ENCODE measurements at regions not wholly inside any gene's neighbourhood (a gene's known extent, or its start where the extent isn't known, plus 50 kb on each side); places are given as distances from the start of the nearest gene placed in this dataset.

- Histone ChIP-seq H3K4me3 (ENCODE audit: low read length in 3 of 3) (no peak overlapping the region), H3K27ac (ENCODE audit: low read depth in 2 of 2, low read length in 2 of 2) (no peak overlapping the region), H3K27me3 (ENCODE audit: control insufficient read depth, insufficient read depth, low read length) (no peaks in the 10 kb centered on the region), H3K4me1 (ENCODE audit: control insufficient read depth in 2 of 3, insufficient read depth in 2 of 3, low read depth in 1 of 3, low read length in 3 of 3) (no peaks in the 10 kb centered on the region), H3K9ac (ENCODE audit: low read length in 3 of 3) (no peak overlapping the region), H3K9me3 (ENCODE audit: control insufficient read depth in 2 of 3, insufficient read depth in 1 of 3, low read length in 3 of 3) (no peaks in the 10 kb centered on the region), H3K36me3 (ENCODE audit: control insufficient read depth in 2 of 3, insufficient read depth in 3 of 3, low read length in 3 of 3) (no peaks in the 10 kb centered on the region)
- intact Hi-C loops (cut with DNase I) = no loop called here
- no peak for FAIRE-seq
- DNase-seq = peak in 1 of 5 donors; percentile 20
- TF ChIP-seq, protein P1, sequence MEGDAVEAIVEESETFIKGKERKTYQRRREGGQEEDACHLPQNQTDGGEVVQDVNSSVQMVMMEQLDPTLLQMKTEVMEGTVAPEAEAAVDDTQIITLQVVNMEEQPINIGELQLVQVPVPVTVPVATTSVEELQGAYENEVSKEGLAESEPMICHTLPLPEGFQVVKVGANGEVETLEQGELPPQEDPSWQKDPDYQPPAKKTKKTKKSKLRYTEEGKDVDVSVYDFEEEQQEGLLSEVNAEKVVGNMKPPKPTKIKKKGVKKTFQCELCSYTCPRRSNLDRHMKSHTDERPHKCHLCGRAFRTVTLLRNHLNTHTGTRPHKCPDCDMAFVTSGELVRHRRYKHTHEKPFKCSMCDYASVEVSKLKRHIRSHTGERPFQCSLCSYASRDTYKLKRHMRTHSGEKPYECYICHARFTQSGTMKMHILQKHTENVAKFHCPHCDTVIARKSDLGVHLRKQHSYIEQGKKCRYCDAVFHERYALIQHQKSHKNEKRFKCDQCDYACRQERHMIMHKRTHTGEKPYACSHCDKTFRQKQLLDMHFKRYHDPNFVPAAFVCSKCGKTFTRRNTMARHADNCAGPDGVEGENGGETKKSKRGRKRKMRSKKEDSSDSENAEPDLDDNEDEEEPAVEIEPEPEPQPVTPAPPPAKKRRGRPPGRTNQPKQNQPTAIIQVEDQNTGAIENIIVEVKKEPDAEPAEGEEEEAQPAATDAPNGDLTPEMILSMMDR (IDR thresholded peaks at IDR 0.05; ENCODE audit: borderline replicate concordance, extremely low read depth, insufficient read depth) = no peak
These were observed 60.6 kb upstream of the CD34 start for GRCh38 chr1:207971331-207972219.

DNA sequence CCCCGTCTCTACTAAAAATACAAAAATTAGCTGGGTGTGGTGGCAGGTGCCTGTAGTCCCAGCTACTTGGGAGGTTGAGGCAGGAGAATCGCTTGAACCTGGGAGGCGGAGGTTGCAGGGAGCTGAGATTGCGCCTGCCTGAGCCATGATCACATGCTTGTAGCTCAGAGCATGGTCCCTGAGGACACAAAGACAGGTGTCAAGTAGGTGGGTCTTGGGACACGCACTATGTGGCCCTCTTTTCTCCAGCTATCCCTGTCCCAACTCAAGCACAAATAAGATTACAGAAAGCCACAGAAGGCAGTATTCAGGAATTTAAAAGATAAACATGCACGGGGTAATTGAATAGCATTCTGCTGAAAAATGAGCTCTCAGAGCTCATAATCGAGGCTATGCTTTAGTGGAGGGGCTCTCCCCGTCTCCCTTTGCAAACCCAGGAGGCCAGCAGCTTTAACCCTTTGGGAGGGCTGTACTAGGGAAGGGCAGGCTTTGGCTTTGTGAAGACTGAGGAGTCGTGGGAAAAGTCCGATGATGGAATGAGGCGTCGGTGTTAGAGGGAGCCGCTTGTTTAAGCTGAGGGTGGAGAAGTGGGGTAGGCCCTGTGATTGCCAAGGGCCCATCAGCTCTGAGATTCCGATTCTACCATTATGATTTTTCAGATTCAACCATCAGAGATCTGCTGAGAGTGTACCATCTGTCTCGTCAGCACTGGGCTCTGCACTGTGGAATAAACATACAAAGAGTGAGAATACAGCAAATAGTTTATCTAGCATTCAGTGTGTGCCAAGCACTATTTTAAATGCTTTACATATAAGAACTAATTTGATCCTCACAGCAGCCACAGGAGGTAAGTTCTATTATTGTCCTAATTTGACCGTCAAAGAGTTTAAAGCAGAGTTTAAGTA lies 59.7 kb upstream of the CD34 start:
- no peaks in the 10 kb centered on the region for H3K9me3 ChIP-seq (ENCODE audit: control insufficient read depth in 2 of 3, insufficient read depth in 1 of 3, low read length in 3 of 3)
- intact Hi-C loops (cut with DNase I) = no loop called here
- no peaks in the 10 kb centered on the region for H3K36me3 ChIP-seq (ENCODE audit: control insufficient read depth in 2 of 3, insufficient read depth in 3 of 3, low read length in 3 of 3)
- H3K4me3 ChIP-seq (ENCODE audit: low read length in 3 of 3) = no peak overlapping the region
- no peaks in the 10 kb centered on the region for H3K4me1 ChIP-seq (ENCODE audit: control insufficient read depth in 2 of 3, insufficient read depth in 2 of 3, low read depth in 1 of 3, low read length in 3 of 3)
- H3K9ac ChIP-seq (ENCODE audit: low read length in 3 of 3) = no peak overlapping the region
- TF ChIP-seq, protein P1 (IDR thresholded peaks at IDR 0.05; ENCODE audit: borderline replicate concordance, extremely low read depth, insufficient read depth) = no peak
- FAIRE-seq (no peak), DNase-seq (peak in 3 of 5 donors; percentile 26 to 48 (median 34))
- H3K27ac ChIP-seq (ENCODE audit: low read depth in 2 of 2, low read length in 2 of 2) = no peak overlapping the region
- H3K27me3 ChIP-seq (ENCODE audit: control insufficient read depth, insufficient read depth, low read length) = no peaks in the 10 kb centered on the region

DNA sequence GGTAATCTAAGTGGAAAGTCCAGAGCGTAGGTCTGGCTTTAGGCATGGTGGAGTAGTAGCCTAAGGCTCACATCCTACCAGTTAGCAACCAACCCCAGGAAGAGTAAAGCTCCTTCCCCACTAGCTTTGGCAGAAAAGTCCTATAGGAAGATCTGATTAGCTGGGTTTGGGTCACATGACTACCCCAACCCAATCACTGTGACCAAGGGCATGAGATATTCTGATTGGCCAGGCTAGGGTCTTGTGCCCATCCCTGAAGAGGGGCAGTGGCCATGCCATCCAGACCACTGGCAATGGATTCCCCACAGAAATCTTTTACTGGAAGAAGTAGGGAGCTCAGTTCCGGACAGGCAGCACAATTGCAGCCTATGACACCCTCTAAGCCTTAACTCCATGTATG lies 58.6 kb upstream of the CD34 start:
- TF ChIP-seq, protein P1 (IDR thresholded peaks at IDR 0.05; ENCODE audit: borderline replicate concordance, extremely low read depth, insufficient read depth) = no peak
- FAIRE-seq (no peak), DNase-seq (no peak)
- Histone ChIP-seq H3K9me3 (ENCODE audit: control insufficient read depth in 2 of 3, insufficient read depth in 1 of 3, low read length in 3 of 3) (no peaks in the 10 kb centered on the region), H3K4me1 (ENCODE audit: control insufficient read depth in 2 of 3, insufficient read depth in 2 of 3, low read depth in 1 of 3, low read length in 3 of 3) (no peaks in the 10 kb centered on the region), H3K36me3 (ENCODE audit: control insufficient read depth in 2 of 3, insufficient read depth in 3 of 3, low read length in 3 of 3) (no peaks in the 10 kb centered on the region), H3K9ac (ENCODE audit: low read length in 3 of 3) (no peak overlapping the region), H3K4me3 (ENCODE audit: low read length in 3 of 3) (no peak overlapping the region), H3K27me3 (ENCODE audit: control insufficient read depth, insufficient read depth, low read length) (no peaks in the 10 kb centered on the region), H3K27ac (ENCODE audit: low read depth in 2 of 2, low read length in 2 of 2) (no peak overlapping the region)
- intact Hi-C loops (cut with DNase I) = no loop called here

All from kidney (tissue), 13 donors.